KMS-11 (cell line): ENCODE measurements at regions not wholly inside any gene's neighbourhood (a gene's known extent, or its start where the extent isn't known, plus 50 kb on each side); places are given as distances from the start of the nearest gene placed in this dataset.
"Not testable (repeated sequence)": the region's sequence is repeated elsewhere in the genome, so short reads cannot be mapped to it uniquely, and the experiment has no call there.

ENCODE experiments used
- H2AFZ ChIP-seq: fragments of 200-600 bp; sonication (generic); 2 replicates; pipeline ENCODE4 v1.6.1; 2016; ENCODE audit warnings: antibody characterized with exemption, mixed run types, low read depth
- H3K27ac ChIP-seq: fragments of 200-600 bp; sonication (generic); 2 replicates; pipeline ENCODE4 v1.6.1; 2016; ENCODE audit warnings: mild to moderate bottlenecking, mixed run types
- H3K27me3 ChIP-seq: fragments of 200-600 bp; sonication (generic); 2 replicates; pipeline ENCODE4 v1.6.1; 2017; ENCODE audit warnings: mild to moderate bottlenecking, low read depth, mixed run types, moderate library complexity; ENCODE audit not compliant: insufficient read depth
- H3K36me3 ChIP-seq: fragments of 200-600 bp; sonication (generic); 2 replicates; pipeline ENCODE4 v1.6.1; 2017; ENCODE audit warnings: mild to moderate bottlenecking, mixed run types; ENCODE audit not compliant: insufficient read depth
- H3K4me1 ChIP-seq: fragments of 200-600 bp; sonication (generic); 2 replicates; pipeline ENCODE4 v1.6.1; 2016; ENCODE audit warnings: mild to moderate bottlenecking, low read depth, mixed run types; ENCODE audit not compliant: poor library complexity, severe bottlenecking
- H3K4me2 ChIP-seq: fragments of 200-600 bp; sonication (generic); 2 replicates; pipeline ENCODE4 v1.7.0; 2016; ENCODE audit warnings: mild to moderate bottlenecking, mixed run types
- H3K4me3 ChIP-seq: fragments of 200-600 bp; sonication (generic); IDR thresholded peaks from 2 replicates; pipeline ENCODE4 v1.6.1; 2017; ENCODE audit warnings: low read depth, low read length, mixed read lengths; ENCODE audit not compliant: insufficient read depth
- H3K79me2 ChIP-seq: fragments of 200-600 bp; sonication (generic); 2 replicates; pipeline ENCODE4 v1.6.1; 2016; ENCODE audit warnings: low read depth, mixed run types; ENCODE audit not compliant: insufficient read depth
- H3K9ac ChIP-seq: fragments of 200-600 bp; sonication (generic); 2 replicates; pipeline ENCODE4 v1.6.1; 2016; ENCODE audit warnings: mild to moderate bottlenecking, mixed run types
- H4K20me1 ChIP-seq: fragments of 200-600 bp; sonication (generic); 2 replicates; pipeline ENCODE4 v1.6.1; 2016; ENCODE audit warnings: mild to moderate bottlenecking, mixed run types; ENCODE audit not compliant: insufficient read depth
- TF ChIP-seq, protein P1 (sequence below): fragments of 200-600 bp; sonication (generic); conservative IDR thresholded peaks from 2 replicates; pipeline ENCODE4 v1.6.1; 2017; ENCODE audit warnings: low read depth, mild to moderate bottlenecking, antibody characterized with exemption, low read length, moderate library complexity, mixed read lengths

DNA sequence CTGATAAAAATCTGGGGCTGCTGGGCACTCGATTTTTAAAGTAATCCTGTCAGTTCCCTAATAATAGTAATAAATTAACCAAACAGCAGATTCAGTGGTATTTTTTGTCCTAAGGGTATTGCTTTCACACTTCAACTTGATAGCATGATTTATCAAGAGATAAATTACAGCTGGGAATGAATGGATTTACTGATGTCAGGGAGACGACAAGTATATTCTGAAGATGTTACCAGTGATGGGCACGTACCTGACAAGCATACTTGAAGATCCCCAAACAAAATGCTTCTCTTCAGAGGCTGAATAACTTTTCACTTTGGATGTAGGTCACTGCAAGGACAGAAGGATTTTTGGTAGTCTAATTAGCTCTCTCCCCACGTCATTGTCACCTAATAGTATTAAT, 82.0 kb downstream of the OLFM4 start:
- Histone ChIP-seq H2AFZ (no peak overlapping the region), H3K36me3 (no peaks in the 10 kb centered on the region), H3K4me2 (no peak overlapping the region), H3K27me3 (no peaks in the 10 kb centered on the region), H3K79me2 (no peaks in the 10 kb centered on the region), H3K4me3 (no peak overlapping the region), H3K4me1 (no peaks in the 10 kb centered on the region), H3K9ac (no peak overlapping the region), H3K27ac (no peak overlapping the region), H4K20me1 (no peaks in the 10 kb centered on the region)
- TF ChIP-seq, protein P1, sequence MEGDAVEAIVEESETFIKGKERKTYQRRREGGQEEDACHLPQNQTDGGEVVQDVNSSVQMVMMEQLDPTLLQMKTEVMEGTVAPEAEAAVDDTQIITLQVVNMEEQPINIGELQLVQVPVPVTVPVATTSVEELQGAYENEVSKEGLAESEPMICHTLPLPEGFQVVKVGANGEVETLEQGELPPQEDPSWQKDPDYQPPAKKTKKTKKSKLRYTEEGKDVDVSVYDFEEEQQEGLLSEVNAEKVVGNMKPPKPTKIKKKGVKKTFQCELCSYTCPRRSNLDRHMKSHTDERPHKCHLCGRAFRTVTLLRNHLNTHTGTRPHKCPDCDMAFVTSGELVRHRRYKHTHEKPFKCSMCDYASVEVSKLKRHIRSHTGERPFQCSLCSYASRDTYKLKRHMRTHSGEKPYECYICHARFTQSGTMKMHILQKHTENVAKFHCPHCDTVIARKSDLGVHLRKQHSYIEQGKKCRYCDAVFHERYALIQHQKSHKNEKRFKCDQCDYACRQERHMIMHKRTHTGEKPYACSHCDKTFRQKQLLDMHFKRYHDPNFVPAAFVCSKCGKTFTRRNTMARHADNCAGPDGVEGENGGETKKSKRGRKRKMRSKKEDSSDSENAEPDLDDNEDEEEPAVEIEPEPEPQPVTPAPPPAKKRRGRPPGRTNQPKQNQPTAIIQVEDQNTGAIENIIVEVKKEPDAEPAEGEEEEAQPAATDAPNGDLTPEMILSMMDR, result no peak

DNA sequence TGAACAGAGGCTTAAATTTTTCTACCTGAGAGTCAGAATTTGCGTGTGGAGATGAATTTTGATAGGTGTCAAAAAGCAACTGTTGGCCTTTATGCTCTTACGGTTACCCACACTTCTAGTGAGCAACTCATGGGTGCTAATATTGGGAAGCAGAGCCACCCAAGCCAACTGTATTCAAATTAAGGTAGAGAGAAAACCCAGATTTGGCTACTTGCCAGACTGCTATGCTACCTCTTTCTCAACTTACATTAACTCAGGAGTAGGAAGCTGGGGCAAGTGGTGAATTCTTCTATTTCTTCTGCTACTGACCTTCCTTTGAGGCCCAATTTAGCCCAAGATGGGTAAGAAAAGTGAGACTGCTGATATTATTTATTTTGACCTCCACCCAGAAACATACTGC, 83.9 kb downstream of the OLFM4 start:
- no peaks in the 10 kb centered on the region for H3K79me2 ChIP-seq
- no peak overlapping the region for H3K9ac ChIP-seq
- no peak overlapping the region for H3K27ac ChIP-seq
- H2AFZ ChIP-seq, result no peak overlapping the region
- H3K4me1 ChIP-seq, result no peaks in the 10 kb centered on the region
- TF ChIP-seq, protein P1, result no peak
- H4K20me1 ChIP-seq, result no peaks in the 10 kb centered on the region
- no peak overlapping the region for H3K4me2 ChIP-seq
- H3K36me3 ChIP-seq, result no peaks in the 10 kb centered on the region
- no peak overlapping the region for H3K4me3 ChIP-seq
- no peaks in the 10 kb centered on the region for H3K27me3 ChIP-seq

DNA sequence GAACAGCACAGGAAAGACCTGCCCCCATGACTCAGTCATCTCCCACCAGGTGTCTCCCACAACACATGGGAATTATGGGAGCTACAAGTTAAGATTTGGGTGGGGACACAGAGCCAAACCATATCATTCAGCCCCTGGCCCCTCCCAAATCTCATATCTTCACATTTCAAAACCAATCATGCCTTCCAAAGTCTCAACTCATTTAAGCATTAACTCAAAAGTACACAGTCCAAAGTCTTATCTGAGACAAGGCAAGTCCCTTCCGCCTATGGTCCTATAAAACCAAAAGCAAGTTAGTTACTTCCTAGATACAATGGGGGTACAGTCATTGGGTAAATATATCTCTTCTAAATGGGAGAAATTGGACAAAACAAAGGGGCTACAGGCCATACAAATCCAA, 88.4 kb downstream of the OLFM4 start:
- not testable (repeated sequence) for H3K9ac ChIP-seq, H3K36me3 ChIP-seq, H3K27me3 ChIP-seq, H3K4me3 ChIP-seq, H3K4me2 ChIP-seq, H2AFZ ChIP-seq, H3K79me2 ChIP-seq, H3K27ac ChIP-seq, H4K20me1 ChIP-seq, H3K4me1 ChIP-seq

DNA sequence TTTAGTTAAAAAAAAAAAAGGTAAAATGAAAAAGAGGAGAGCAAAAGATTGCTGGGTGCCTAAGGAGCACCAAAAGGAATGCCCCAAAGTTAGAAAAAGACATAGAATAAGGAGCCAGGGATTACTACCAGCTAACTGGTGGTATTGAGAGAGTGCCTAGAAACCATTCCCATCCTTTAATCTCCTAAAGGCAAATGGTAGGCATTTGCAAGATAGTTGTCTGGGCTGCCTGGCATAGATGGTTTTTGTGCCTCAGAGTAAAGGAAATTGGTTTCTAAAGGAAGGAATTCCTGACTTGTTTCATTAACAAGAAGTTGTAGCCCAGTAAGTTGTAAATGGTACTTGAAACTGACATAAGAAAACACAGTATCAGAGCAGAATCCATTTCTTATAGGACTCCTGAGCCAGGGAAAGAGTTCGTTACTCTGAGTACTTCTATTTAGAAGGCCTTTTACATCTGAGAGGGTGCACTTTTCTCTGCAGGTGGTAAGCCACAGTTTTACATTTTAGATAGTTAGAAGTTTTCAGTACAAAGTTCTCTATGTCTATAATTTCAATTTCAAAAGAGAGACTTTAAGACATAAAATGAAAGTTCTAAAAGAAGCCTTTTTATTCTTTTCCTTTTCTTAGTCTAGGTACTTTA, 92.6 kb downstream of the OLFM4 start:
- H3K4me1 ChIP-seq, result no peaks in the 10 kb centered on the region

DNA sequence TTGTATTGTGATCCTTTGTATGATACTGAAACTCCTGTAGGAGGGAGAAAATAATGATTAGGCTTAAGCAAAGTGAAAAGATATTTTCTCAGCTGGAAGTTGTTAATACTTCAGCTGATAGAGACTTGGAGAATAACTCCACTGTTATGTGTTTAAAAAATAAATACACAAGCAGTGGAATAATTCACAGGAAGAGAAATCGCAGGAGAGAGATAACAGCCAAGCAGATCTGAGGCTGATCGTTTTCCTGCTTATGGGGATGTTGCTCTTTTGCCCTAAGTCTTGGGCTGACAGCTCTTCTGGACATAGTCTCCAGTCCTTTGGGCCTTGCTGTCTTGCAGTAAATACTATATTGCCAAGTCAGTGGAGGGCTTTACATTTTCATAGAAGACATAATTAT, 93.3 kb downstream of the OLFM4 start:
- TF ChIP-seq, protein P1, result no peak
- Histone ChIP-seq H3K27me3 (no peaks in the 10 kb centered on the region), H3K4me1 (no peaks in the 10 kb centered on the region), H3K9ac (no peak overlapping the region), H3K36me3 (no peaks in the 10 kb centered on the region), H3K4me3 (no peak overlapping the region), H2AFZ (no peak overlapping the region), H3K4me2 (no peak overlapping the region), H3K79me2 (no peaks in the 10 kb centered on the region), H4K20me1 (no peaks in the 10 kb centered on the region), H3K27ac (no peak overlapping the region)

More for the DNA sequence above, 92.6 kb downstream of the OLFM4 start:
- Histone ChIP-seq H3K27ac (no peak overlapping the region), H2AFZ (no peak overlapping the region), H3K9ac (no peak overlapping the region), H3K4me2 (no peak overlapping the region), H3K27me3 (no peaks in the 10 kb centered on the region), H3K79me2 (no peaks in the 10 kb centered on the region), H3K36me3 (no peaks in the 10 kb centered on the region), H3K4me3 (no peak overlapping the region), H4K20me1 (no peaks in the 10 kb centered on the region)
- TF ChIP-seq, protein P1, result no peak
